Stimulated activated CD4-positive, alpha-beta T cell treated with anti-CD3 and anti-CD28 coated beads, Interleukin-12 subunit alpha, Interleukin-12 subunit beta, amount 100 ng/mL, for 48 hours (primary cell): ENCODE measurements at regions not wholly inside any gene's neighbourhood (a gene's known extent, or its start where the extent isn't known, plus 50 kb on each side); places are given as distances from the start of the nearest gene placed in this dataset.

Experiments used
- DNase-seq, 3 donors: peaks; one replicate each; pipeline ENCODE4 v3.0.0-alpha.2; 2020; ENCODE audit warnings: low read depth in 2 of 3, low spot score in 1 of 3

DNA sequence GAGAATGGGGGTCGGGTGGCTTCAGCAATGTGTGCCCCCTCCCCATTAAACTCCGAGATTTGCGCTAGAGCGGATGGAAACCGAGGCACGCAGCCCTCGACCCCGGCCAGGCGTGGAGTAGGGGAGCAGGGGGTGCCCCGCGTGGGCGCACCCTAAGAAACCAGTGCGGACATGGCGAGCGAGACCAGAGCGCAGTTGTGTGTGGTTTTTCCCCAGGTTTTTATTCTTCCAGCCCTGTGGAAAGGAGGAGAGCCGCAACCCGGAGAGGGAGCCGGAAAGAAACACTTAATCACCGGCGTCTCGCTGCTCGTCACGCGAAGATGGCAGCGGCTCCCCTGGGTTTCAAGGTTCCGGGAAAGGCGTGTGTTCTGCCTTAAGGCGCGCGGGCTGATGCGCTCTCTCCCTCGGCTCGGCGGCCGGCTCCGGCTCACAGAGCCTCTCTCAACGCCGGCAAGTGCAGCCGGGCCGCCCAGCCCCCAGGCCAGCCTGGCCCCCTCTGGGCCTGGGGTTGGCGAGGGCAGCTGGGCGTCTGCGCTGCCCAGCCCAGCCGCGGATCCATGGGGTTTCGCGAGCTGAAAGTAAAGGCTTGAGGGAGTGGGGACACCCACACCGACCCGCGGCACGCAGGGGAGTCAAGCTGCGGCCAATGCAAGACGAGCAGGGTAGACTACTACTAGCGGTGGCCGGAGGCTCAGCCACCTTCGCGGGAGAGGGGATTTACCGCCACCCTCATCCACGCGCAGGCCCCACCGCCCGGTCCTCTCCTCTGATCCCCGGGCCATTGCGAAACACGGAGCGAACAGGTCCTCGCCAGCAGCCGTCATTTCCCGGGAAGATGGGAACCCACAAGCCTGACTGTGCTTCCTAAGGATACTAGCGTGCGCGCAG, 74.0 kb upstream of the BCOR start:
- DNase-seq, result no peak

DNA sequence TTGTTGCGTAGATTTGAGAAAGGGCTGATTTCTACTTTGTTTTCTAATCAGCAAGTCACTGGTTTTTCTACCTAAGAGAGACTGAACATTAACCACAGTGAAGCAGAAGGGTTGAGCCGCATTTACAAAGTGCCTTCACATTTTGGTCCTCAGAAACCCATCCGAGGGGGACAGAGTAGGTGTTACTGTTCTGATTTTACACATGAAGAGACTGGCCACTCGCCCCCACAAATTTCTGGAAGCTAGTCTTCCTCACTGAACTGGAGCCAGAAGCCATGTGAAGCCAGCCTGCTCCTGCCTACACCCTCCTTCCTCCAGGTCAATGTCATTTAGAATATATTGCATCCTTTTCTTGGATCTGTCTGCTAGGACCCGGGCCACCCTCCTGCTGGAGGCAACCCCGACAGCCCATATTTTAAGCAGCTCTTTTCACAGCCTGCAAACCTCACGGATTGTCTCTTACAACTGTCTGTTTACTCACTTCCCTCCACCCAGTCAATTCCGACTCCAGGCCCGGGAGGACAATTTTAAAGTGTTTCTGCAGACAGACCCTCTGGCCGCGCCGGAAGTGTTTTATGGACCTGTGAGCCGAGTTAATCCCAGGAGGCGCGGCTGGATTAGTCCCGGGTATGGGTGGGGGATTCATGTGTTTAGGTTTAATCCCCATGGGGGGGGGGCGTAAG, 73.2 kb upstream of the BCOR start:
- no peak for DNase-seq

DNA sequence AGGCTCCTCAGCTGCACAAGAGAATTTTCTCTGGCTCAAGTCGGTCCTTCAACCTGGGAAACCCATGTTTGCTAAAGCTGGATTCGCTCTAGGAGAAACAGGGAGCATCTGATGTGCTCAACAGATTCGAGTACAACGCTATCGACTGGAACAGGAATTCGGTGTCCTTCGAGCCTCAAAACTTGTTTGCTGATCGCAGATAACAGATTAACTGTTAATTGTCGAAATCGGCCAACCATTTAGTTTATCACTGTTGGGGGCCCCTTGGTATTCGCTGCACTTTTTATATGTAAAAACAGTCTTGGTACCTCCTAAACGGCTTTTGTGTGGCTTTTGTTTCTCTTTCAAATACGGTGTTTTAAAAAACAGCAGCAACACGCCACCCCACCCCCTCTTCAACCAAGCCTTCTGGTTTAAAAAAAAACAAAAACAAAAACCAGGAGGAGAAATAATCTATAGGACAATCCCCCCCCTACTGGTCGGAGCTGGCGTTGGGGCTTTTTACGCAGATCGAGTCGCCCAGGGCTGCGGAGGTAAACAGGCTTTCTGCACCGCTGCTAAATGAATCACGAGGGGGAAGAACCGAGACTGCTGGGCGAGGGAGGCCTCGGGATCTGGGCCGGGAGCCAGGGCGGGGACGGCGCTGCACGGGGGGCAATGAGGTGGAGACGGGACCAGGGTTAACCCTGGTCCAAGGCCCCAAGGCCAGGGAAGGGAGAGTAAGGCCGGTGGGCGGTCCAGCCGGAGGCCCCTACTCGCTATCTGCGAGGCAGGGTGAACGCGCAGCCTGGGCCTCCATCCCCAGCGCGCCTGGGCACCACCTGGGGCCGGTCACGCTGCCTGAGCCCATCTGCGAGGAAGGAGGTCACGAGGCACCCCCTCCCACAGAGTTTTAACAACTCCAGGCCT, 71.7 kb upstream of the BCOR start:
- DNase-seq, result peak; percentile 63 to 74 (median 70)

DNA sequence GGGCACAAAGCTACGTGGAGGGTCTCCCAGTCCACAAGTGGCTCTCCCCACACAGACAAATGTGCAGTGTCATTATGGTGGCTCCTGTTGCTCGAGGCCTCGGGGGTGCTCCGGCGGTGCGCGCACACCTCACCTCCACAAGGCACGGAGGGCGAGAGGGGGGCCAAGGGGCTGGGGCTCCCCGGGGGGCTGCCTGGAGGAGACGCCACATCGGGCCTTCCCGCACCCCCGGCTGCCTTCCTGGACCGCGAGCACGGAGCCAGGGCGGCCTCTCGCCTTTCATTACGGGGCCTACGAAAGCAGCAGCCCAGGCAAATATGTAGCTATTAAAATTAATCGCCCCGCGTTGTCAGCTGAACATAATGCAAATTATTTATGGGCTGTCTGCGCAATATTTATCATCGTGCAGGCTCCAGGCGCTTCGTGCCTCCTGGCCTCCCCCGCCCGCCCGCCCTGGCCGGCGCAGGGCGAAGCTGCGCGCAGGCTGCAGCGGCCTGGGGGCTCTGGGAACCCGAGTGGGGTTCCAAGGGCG, 70.8 kb upstream of the BCOR start:
- no peak for DNase-seq

DNA sequence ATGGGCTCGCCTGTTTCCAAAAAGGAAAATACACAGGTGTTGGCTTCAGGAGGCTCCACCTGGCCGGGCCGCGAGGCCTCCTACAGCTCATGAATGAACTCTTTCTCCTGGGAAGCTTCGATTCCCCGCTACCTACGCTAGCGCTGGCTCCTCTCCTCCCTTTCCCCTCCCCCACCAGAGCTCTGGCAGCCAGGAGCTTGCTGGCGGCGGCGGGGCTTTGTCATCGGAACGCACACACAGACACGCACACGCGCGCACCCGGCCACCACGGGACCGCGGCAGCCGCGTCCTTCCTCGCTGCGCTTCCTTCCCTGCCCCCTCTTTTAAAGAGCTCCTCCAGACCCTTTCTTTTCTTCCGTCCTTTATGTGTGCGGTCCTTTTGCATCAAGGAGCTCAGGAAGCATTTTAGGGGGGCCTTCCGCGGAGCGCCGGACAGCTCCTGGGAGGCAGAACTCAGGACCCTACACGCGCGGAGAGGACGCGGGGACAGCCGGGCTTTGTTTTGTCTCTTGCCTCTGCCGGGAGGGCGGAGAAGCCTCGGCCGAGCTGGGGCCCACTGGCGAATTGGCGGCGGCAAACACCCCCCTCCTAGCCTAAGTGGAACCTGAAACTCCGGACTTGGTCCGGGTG, 70.2 kb upstream of the BCOR start:
- DNase-seq, result no peak

DNA sequence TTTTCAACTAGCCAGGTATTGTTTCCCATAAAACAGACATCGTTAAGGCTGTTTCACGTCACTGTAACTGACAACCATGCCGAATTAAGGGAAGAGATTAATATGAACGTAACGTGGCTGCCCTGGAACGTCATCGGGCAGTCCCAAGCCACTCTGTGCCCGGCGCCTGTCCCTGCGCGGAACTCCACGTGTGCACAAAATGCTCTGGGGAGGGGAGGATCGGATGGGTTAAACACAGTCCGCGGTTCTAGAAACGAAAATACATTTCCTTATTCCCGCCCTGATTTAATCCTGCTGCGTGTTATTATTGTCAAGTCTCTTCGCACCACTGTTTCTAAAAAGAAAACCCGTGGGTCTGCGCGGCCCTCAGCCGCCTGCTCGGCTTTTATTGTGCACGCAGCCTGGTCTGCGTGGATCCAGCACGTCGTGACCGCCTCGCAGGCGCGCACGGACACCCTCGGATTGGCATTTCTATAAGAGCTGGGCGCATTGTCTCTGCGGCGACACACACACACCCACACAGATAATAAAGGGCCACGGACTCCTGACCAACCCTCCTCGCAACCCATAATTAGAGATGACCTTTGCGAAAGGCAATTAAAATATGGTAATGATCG, 69.6 kb upstream of the BCOR start:
- no peak for DNase-seq

DNA sequence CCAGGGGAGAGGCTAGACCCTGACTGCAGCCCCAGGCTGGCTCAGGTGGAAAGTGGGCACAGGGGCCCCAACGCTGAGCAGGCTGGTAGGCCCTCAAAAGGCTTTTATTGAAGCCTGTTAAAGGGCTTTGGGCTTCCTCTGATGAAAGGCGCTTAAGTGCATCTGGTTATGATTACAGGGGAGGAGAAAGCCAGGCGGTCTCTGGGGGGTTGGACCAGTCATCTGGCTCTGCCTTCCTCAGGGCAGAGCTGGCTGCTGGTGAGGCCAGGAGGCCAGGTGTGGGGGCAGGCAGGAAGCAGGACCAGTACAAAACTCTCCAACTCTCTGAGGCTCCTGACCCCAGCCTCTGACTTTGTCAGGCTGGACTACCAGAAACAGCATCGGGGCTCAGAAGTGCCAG, 68.8 kb upstream of the BCOR start:
- DNase-seq, result no peak

DNA sequence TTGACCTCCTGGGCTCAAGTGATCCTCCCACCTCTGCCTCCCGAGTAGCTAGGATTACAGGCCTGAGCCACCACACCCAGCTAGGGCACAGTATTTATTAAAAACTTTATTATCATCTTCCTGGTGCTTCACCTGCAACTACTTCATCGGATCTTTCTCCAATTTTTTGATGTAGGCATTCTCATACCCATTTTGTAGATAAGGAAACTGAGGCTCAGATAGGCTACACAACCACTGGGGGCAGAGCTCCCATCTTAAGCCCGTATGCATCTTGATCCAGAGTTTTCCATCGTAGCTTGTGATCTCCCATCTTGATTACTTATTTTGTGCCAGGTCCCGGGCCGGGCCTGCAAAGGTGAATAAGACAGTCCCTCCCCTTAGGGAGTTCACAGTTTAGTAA, 68.1 kb upstream of the BCOR start:
- DNase-seq, result no peak

DNA sequence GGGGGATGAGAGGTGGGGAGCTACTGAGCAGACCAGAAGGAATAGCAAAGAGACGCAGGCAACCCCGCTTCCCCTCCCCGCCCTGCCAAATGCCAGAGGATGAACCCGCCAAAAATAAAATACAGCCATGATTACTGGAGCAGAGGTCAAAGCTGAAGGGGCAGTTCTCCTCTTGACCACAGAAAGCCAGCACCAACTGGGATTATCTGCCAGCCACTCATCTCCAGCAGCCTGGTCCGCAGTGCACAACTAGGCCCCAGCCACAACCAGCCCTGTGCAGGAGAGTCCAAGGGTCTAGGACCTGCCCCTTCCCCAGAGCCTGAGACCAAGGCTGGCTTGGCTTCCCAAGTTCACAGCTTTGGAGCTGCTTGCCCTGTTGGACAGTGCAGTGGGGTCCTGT, 67.4 kb upstream of the BCOR start:
- DNase-seq, result no peak

DNA sequence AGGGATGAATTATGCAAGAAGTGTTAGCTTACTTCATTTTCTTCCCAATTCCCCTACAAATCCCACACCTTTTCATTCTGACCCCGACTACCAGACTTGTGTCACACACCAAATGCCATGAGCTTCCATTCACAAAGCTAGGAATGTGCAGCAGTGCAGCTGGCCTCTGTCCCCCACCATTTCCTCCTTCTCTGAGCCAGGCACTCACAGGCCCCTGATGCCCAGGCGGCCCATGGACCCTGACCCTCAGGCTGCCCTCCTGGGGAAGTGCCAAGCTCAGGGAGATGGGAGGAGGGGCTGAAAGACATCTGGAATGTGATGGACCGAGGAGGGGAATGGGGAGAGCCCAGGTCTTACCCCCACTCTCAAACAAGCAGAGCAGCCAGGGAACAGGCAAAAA, 67.0 kb upstream of the BCOR start:
- no peak for DNase-seq

DNA sequence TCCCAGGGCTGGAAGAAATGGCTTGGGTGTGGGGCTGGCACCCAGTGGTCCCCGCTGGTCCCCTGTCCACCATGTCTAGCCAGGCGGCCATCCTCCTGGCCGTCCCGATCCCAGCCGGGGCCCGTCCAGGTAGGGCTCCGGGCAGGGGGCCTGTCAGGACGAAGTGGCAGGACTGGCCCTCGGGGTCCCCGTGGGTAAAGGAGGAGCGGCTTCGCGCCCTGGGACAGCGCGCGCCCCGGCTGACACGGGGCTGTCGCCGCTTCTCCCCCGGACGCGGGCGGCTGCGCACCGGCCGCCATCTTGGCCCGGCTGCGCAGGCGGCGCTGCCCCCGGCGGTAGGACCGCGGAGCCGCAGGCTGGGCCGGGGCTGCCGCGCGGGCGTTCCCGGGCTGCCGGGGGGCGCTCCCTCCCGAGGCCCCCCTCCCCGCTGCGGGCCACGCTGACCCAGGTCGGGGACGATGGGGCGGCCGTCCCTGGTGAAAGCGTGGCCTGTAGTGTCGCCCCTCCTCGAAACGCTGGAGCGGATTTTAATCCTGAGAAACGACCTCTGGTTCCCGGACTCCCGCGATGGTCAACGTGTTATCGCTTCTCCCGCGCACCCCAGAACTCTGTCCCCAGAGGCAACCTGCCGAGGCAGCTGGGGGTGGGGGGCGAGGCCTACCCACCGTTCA, 60.4 kb upstream of the BCOR start:
- DNase-seq, result no peak

DNA sequence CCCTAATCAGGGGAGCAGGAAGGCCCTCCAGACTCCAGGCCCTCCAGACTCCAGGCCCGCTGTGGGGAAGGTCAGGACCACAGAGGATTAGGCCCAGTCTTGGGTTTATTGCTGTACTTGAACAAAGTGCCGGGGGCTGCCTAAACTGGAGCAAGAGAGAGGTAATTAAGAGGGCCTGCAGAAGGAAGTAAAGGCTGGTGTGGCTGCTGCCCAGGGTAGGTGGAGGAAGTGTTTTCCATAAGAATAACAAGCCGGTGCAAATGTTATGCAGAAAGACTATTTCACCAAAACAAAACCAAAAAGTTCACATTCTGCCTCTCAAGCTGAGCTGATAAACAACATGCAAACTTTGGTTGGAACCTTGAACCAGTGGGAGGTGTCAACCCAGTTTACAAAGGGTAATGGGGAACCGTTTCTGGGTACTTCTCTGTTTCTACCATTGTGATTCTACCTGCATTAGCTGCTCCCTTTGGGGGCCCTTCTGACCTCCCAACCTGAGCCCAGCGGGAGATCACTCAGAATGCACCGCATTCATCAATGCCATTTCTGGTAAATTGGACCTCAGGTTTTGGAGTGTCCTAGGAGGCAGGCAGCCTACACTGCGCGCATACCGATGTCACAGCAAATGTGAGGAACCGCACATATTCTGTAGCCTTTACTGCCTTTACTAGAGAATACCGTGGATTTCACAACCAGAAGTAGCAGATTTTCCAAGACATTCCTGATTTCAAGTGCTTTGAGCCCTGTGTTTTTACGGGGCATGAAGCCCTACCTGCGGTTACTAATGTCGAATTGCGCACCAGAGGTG, 59.7 kb upstream of the BCOR start:
- DNase-seq, result no peak

DNA sequence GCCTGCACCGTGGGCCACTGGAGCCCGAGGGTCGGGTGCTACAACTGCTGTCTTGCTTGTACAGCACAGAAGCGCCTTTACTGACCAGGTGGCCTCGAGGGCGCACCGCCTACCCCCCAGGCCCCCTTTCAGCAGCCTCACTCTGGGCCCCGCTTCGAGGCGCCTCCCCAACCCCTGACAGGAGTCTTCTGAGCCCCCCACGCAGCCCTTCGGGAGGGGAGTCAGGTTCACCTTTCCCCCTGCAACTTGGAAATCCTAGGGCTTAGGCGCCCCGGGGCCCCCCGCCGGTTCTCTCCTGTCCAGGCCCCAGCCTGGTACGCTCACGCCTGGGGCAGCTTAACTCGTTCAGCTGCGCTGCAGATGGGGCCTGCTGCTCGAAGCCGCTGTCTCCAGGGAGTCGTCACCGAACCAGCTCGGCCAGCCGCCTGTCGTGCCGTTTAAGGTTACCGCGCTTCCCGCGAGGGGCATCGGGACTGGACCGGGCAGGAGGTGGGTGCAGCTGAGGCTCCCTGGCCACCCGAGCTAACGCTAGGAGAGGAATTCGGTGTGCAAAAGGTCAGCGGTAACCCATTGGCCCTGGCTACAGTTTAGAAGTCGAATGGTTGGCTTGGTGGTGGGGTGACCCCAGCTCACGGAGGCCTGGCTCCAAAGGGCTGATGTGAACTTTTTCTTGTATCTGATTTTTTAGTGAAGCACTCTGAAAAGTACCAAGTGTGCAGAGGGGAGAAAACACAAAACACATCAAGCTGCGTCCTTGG, 58.9 kb upstream of the BCOR start:
- DNase-seq, result no peak

DNA sequence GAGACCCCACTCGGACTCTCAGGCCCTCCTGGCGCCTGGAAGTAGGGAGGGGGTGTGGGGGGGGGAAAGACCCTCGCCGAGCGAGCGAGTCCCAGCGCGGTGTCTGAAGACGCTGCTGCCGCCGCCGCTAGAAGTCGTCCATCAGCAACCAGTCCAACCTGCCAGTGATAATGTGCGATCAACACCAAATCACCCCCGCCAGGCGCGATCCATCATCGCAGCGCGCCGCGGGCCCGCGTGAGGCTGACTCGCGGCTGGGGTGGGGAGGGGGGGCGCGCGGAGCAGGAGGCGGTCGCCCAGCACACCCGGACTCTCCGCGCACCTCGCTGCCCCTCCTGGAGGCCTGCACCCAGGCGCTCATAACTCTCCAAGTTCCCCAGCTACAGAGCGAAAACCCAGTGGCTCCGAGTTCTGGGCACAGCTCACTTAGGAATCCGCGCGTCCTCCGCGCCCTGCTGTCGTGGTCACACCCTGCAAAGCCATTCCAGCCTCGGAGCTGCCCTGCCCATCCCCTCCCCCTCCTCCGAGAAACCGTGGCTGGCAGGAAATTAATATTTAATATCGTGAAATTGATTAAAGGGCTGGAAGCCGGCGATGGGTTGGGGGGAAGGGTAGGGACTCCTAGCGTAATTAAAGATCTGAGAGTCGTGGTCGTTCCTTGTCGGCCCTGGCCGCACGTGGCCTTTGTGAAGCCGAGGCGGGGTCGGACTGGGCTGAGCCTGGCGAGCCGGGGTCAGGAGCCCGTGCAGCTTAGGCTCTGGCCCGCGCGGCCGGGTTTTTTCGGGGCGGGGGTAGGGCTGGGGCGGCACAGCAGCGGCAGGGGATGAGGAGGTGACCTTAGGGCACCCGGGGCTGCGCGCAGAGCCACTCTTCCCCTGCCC, 58.1 kb upstream of the BCOR start:
- no peak for DNase-seq

DNA sequence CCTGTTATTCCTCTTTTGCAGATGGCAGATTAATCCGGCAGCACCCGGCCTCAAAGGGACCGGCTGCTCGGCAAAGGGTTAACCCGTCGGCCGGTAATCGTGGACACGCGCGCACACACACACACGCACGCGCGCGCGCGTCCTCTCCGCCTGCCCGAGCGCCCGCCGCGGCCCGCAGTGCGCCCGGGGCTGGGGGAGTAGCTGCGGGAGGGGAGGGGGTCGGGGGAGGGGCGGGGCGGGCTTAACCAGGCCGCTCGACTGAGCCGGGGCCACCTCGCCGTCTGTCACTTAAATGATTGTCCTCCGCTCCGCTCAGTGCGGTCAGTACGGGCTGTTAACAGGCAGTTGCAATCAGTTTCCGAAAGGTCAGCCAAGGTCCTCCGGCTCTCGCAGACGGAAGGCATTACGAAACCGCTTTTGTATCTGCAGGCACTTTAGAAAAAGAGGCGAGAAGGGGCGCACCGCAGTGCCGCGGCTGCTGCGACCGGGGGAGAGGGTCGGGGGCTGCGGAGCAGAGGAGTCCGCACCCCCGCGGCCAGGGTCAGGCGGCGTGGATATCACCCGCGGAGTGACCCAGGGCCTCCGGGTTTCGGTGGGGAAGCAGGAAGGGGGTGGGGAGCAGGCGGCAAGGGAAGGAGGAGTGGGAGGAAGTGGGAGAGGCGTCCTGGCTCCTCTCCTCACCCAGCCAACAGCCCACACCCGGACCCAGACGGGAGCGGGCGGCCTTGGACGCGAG, 57.3 kb upstream of the BCOR start:
- DNase-seq, result no peak

DNA sequence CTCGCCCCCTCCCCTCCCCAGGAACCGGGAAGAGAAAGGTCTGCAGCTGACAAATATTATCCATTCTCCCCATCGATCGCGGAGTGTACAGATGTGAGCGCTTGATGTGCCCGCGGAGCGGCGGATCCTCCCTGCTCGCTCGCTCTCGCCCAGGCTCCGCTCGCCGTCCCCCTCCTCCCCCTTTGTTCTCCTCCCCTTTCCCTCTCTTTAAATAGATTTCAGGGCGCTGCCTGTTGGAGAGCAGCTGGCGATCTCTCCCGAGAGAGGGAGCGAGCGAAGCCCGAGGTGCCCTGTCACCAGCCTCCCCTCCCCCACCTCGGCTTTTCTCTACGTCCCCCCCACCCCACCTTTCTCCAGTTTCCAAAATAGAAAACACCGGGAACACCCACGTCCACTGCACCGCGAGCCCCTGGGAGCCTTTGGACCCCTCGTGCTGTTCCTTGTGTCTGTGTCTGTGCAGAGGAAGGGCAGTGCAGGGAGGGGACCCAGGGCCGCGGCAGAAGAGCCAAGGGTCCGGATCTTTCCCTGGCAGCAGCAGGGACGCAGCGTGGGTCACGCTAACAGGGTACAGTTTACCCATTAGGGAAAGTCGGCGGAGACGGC, 56.6 kb upstream of the BCOR start:
- no peak for DNase-seq
